Peyer's patch (tissue), 4 donors: ENCODE measurements at regions not wholly inside any gene's neighbourhood (a gene's known extent, or its start where the extent isn't known, plus 50 kb on each side); places are given as distances from the start of the nearest gene placed in this dataset.

Experiments used
- POLR2A ChIP-seq, 2 donors: fragments of 450-650 bp; IDR thresholded peaks; one replicate each; pipeline ENCODE4 v1.5.1; 2017; ENCODE audit warnings: antibody characterized with exemption in 2 of 2, mild to moderate bottlenecking in 2 of 2, moderate library complexity in 2 of 2
- TF ChIP-seq, protein P1 (sequence below), 6 experiments: fragments of 450-650 bp in 4 of 6; fragments of 200-600 bp in 2 of 6; sonication (generic) in 1 of 6; IDR thresholded peaks; one replicate each; pipeline ENCODE4 v1.5.1; 2017 to 2019; ENCODE audit warnings: antibody characterized with exemption in 6 of 6, mild to moderate bottlenecking in 3 of 6, moderate library complexity in 1 of 6

DNA sequence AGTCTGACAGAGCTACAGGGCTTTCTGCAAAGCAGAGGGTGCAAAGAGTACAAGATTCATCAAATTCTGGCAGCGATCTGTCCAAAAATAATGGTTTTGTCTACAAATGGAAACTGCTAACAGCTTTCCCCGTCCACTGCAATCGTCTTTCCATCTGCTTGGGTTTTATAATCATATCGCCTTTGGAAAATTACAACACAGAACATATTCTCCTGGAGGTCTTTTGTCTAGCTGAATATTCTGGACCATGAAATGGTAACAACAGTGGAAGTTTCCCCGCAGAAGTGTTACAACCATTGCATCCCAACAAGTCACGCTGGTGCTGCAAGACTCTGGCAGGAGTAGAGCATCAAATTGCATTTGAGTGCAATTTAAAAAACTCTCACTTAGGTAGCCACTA is 101.2 kb upstream of the BOD1L1 start:
- no peak for TF ChIP-seq POLR2A (IDR thresholded peaks at IDR 0.05)
- TF ChIP-seq, protein P1, sequence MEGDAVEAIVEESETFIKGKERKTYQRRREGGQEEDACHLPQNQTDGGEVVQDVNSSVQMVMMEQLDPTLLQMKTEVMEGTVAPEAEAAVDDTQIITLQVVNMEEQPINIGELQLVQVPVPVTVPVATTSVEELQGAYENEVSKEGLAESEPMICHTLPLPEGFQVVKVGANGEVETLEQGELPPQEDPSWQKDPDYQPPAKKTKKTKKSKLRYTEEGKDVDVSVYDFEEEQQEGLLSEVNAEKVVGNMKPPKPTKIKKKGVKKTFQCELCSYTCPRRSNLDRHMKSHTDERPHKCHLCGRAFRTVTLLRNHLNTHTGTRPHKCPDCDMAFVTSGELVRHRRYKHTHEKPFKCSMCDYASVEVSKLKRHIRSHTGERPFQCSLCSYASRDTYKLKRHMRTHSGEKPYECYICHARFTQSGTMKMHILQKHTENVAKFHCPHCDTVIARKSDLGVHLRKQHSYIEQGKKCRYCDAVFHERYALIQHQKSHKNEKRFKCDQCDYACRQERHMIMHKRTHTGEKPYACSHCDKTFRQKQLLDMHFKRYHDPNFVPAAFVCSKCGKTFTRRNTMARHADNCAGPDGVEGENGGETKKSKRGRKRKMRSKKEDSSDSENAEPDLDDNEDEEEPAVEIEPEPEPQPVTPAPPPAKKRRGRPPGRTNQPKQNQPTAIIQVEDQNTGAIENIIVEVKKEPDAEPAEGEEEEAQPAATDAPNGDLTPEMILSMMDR (IDR thresholded peaks at IDR 0.05) = no peak
